Stomach (tissue), 8 donors: ENCODE measurements at regions not wholly inside any gene's neighbourhood (a gene's known extent, or its start where the extent isn't known, plus 50 kb on each side); places are given as distances from the start of the nearest gene placed in this dataset.

Source experiments
- DNase-seq, 2 donors: peaks; one replicate each; pipeline versions ENCODE4 v3.0.0 to v3.0.0-alpha.2; 2013 to 2019
- H3K27ac ChIP-seq, 5 donors: fragments of 200-600 bp in 4 of 5; sonication (generic) in 4 of 5; one replicate each; pipeline ENCODE4 v1.5.1; 2013 to 2019; ENCODE audit warnings: mild to moderate bottlenecking in 1 of 5, moderate library complexity in 1 of 5
- H3K27me3 ChIP-seq, 3 donors: fragments of 200-600 bp; sonication (generic); one replicate each; pipeline ENCODE4 v1.5.1; 2017 to 2019; ENCODE audit warnings: mixed run types in 1 of 3
- H3K36me3 ChIP-seq, 4 donors: fragments of 200-600 bp; sonication (generic); 1 replicate in 3 of 4; 2 replicates in 1 of 4; pipeline ENCODE4 v1.5.1; 2016 to 2019
- H3K4me1 ChIP-seq, 4 donors: fragments of 200-600 bp; sonication (generic); one replicate each; pipeline ENCODE4 v1.5.1; 2016 to 2019
- H3K4me3 ChIP-seq, 4 donors: fragments of 200-600 bp; sonication (generic) in 3 of 4; one replicate each; pipeline ENCODE4 v1.5.1; 2016 to 2019; ENCODE audit warnings: mild to moderate bottlenecking in 1 of 4
- H3K9me3 ChIP-seq, 4 donors: fragments of 200-600 bp; sonication (generic); one replicate each; pipeline ENCODE4 v1.5.1; 2016 to 2019
- EP300 ChIP-seq: sonication (generic); formaldehyde crosslinking; IDR thresholded peaks from one replicate; pipeline ENCODE4 v1.6.1; 2017; ENCODE audit warnings: antibody characterized with exemption
- POLR2A ChIP-seq, 4 donors: fragments of 450-650 bp; IDR thresholded peaks; one replicate each; pipeline ENCODE4 v1.6.1; 2016; ENCODE audit warnings: antibody characterized with exemption in 4 of 4, control low read depth in 2 of 4, mild to moderate bottlenecking in 1 of 4, moderate library complexity in 1 of 4
- POLR2AphosphoS5 ChIP-seq, 3 donors: sonication (generic); formaldehyde crosslinking; IDR thresholded peaks; one replicate each; pipeline ENCODE4 v1.6.1; 2016; ENCODE audit warnings: antibody characterized with exemption in 3 of 3
- WGBS, 5 donors: extraction: QIAGEN DNeasy Blood & Tissue Kit in 3 of 5; methylation state at CpG; one replicate each; pipeline versions ENCODE4 v1.1.5 to v1.1.7; 2013 to 2018; 5-methylcytosine and 5-hydroxymethylcytosine counted together
- intact Hi-C: fragments of 100-400 bp; cut with DNase I; formaldehyde crosslinking; loops from one replicate; pipeline ENCODE4 v1.15.1; 2023; ENCODE audit warnings: low total_unique reads
- TF ChIP-seq, protein P1 (sequence below), 7 experiments: fragments of 450-650 bp in 4 of 7; fragments of 200-600 bp in 3 of 7; sonication (generic) in 3 of 7; IDR thresholded peaks; one replicate each; pipeline ENCODE4 v1.5.1; 2016 to 2019; ENCODE audit warnings: antibody characterized with exemption in 7 of 7, control low read depth in 2 of 7, mild to moderate bottlenecking in 1 of 7
- donor health status: healthy with polysubstance abuse.
- donor health status: Bipolar disorder and iron deficiency.
- donor health status: healthy.

DNA sequence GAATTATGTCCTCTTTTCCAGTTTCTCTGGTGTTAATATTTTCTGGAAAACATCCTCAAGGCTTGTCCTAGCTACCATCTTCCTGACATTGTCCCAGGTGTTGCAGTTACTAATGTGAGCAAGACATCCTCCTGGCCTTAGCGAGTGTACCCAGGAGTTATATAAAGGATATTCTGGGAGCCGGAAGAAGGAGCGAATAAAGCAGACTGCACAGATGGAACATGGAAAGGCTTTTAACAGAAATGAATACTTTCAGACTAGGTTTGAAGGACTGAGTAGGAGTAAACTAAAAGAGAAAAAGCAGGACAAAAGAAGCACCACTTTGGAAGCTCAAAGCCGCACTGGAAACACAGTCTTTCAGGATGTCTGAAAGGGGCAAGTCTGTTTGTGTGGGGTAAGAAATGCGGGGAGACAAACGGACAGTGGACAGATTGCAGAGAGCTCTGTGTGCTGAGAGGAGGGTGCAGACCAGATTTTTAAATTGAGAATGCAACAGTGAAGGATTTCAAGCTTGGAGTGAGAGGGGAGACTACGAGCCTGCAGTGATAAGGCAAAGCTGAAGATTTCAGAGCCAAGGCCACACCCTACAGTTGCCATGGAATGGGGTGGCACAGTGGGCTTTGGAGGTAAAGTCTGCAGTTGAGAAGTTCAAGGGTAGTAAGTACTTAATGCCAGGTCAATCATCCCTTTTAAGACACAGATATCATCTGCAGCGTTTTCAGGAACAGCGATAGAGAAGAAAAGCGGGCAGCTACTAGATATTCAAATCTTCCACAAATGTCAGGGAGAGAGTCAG lies 94.1 kb upstream of the TAF11L2 start:
- no peak for DNase-seq
- H3K4me1 ChIP-seq = peaks cover 0 to 20% (median 3%) of the 10 kb centered on the region in 4 donors
- no peaks in the 10 kb centered on the region for H3K9me3 ChIP-seq
- no peak overlapping the region for H3K27ac ChIP-seq
- 66 to 69% (median 68%) methylated on average over 10 of the region's 10 CpGs for WGBS, 5 donors
- no peak overlapping the region for H3K4me3 ChIP-seq
- no peaks in the 10 kb centered on the region for H3K36me3 ChIP-seq
- intact Hi-C loops = no loop called here
- TF ChIP-seq POLR2AphosphoS5 (IDR thresholded peaks at IDR 0.05) (no peak), EP300 (no peak), POLR2A (IDR thresholded peaks at IDR 0.05) (no peak)
- TF ChIP-seq, protein P1, sequence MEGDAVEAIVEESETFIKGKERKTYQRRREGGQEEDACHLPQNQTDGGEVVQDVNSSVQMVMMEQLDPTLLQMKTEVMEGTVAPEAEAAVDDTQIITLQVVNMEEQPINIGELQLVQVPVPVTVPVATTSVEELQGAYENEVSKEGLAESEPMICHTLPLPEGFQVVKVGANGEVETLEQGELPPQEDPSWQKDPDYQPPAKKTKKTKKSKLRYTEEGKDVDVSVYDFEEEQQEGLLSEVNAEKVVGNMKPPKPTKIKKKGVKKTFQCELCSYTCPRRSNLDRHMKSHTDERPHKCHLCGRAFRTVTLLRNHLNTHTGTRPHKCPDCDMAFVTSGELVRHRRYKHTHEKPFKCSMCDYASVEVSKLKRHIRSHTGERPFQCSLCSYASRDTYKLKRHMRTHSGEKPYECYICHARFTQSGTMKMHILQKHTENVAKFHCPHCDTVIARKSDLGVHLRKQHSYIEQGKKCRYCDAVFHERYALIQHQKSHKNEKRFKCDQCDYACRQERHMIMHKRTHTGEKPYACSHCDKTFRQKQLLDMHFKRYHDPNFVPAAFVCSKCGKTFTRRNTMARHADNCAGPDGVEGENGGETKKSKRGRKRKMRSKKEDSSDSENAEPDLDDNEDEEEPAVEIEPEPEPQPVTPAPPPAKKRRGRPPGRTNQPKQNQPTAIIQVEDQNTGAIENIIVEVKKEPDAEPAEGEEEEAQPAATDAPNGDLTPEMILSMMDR (IDR thresholded peaks at IDR 0.05) = no peak
- H3K27me3 ChIP-seq = peaks cover 0 to 14% (median 0%) of the 10 kb centered on the region in 3 donors

DNA sequence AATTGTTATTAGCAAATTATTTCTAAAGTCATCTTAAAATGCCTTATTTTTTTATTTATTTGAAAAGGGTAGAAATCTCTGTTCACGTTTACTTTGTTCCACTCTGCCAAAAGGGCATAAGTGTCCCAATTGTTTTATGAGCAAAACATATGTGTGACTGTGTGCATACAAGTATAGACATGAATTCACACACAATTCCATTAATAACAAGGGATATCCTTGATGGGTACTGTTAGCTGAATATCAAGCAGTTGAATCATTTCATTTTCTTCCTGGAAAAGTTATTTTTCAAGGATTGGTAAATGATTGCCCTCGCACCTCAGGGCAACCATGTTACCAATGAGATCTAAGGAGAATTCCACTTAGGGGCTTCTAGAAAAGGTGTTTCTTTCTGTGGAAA lies 92.1 kb upstream of the TAF11L2 start:
- Histone ChIP-seq H3K4me1 (peaks cover 0 to 16% (median 3%) of the 10 kb centered on the region in 4 donors), H3K27ac (no peak overlapping the region), H3K27me3 (peaks cover 0 to 3% (median 0%) of the 10 kb centered on the region in 3 donors), H3K36me3 (no peaks in the 10 kb centered on the region), H3K9me3 (no peaks in the 10 kb centered on the region), H3K4me3 (no peak overlapping the region)
- 67 to 82% (median 75%) methylated on average over 2 of the region's 2 CpGs for WGBS, 5 donors
- TF ChIP-seq, protein P1 (IDR thresholded peaks at IDR 0.05) = no peak
- no peak for TF ChIP-seq POLR2AphosphoS5 (IDR thresholded peaks at IDR 0.05)
- no peak for TF ChIP-seq POLR2A (IDR thresholded peaks at IDR 0.05)
- no peak for TF ChIP-seq EP300
- intact Hi-C loops = no loop called here
- no peak for DNase-seq

DNA sequence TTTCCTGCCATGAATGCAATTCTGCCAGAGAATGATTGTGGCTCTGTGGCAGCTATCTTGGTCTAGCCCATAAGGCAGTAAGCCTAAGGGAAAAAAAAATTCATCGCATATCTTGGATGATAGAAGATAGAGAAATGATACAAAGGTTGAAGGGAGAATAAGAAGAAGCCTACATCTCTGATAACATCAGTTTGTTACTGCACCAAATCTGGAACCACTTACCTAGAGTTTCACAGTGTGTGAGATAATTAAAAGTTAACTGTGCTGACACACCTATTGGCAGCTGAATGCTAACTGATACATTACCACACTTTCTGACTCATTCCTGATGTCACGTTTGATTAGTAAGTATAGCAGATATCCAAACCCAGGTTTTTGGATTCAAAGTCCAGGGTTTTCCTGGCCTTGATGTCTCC lies 91.6 kb upstream of the TAF11L2 start:
- 43 to 66% (median 54%) methylated on average over 2 of the region's 2 CpGs for WGBS, 5 donors
- Histone ChIP-seq H3K4me1 (peaks cover 0 to 11% (median 2%) of the 10 kb centered on the region in 4 donors), H3K27ac (no peak overlapping the region), H3K27me3 (no peaks in the 10 kb centered on the region), H3K9me3 (no peaks in the 10 kb centered on the region), H3K36me3 (no peaks in the 10 kb centered on the region), H3K4me3 (no peak overlapping the region)
- TF ChIP-seq EP300 (no peak), POLR2AphosphoS5 (IDR thresholded peaks at IDR 0.05) (no peak), POLR2A (IDR thresholded peaks at IDR 0.05) (no peak)
- TF ChIP-seq, protein P1 (IDR thresholded peaks at IDR 0.05) = no peak
- no peak for DNase-seq
- intact Hi-C loops = no loop called here

DNA sequence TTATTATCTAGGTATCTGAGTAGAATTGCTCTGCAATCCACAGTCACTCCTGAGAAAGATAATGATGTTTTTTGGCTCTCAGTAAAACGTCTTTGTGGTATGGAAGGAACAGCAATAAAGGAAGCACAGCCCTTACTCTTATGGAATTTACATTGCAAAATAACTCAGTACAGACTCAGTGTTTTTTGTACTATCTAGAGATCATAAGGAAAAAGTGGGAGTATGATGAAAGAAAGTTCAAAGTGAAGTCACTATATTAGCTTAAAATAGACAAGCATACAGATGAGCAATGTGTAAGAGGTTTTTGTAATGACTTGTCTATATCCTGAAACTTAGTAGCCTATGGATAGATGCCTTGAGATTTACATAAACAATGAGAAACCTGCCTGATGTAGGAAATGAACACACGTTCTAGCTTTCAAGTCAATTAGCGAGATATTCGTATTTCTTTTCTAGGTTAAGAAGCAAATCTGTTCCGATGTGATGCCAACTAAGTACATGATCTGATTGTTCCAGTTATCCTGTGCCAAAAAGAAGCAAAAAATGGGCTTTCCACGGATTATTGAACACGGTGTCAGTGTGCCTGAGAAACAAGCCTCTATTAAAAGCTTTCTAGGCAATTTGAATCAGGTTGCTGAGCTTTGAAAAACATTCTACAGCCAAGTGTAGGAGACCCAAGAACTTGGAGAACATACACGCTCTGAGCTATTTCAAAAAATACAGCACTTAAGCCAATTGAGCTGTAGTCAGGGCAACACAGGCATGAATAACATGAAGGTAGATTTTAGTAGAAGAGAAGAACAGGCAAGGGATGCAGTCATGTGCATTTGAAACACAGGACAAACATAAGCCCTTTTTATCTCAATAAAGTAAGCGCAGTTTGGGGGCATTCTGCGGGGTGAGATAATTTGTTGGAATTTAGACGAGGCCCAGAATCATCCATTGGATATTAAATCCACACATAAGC lies 86.3 kb upstream of the TAF11L2 start:
- intact Hi-C loops = no loop called here
- Histone ChIP-seq H3K27me3 (no peaks in the 10 kb centered on the region), H3K9me3 (no peaks in the 10 kb centered on the region), H3K27ac (no peak overlapping the region), H3K4me1 (peaks cover 0 to 10% (median 2%) of the 10 kb centered on the region in 4 donors), H3K36me3 (no peaks in the 10 kb centered on the region), H3K4me3 (no peak overlapping the region)
- TF ChIP-seq POLR2A (IDR thresholded peaks at IDR 0.05) (no peak), POLR2AphosphoS5 (IDR thresholded peaks at IDR 0.05) (no peak)
- 72 to 79% (median 77%) methylated on average over 11 of the region's 11 CpGs for WGBS, 5 donors
- no peak for DNase-seq
